ENCODE measurements at regions not wholly inside any gene's neighbourhood (a gene's known extent, or its start where the extent isn't known, plus 50 kb on each side); places are given as distances from the start of the nearest gene placed in this dataset.

- no peaks in the 10 kb centered on the region for H3K36me3 ChIP-seq (ENCODE audit: control insufficient read depth in 4 of 4, insufficient read depth in 4 of 4, low read length in 3 of 4)
- CTCF ChIA-PET: no interaction called here
- 100% methylated on average over 2 of the region's 3 CpGs for WGBS (ENCODE audit: insufficient coverage)
- POLR2A ChIA-PET: interaction anchor here (0.7 kb wide), 1 partner anchor 43 kb away, joined by 3 read pairs; no protein-coding TSS in a partner anchor
- DNase-seq: no peak
- H3K27ac ChIP-seq (ENCODE audit: insufficient read depth in 1 of 2, low read depth in 1 of 2, low read length in 2 of 2, poor library complexity in 1 of 2, severe bottlenecking in 2 of 2): no peak overlapping the region
- H3K4me3 ChIP-seq (ENCODE audit: control insufficient read depth in 1 of 7, extremely low read depth in 1 of 7, insufficient read depth in 4 of 7, low read depth in 2 of 7, low read length in 6 of 7): no peak overlapping the region
- H3K27me3 ChIP-seq (replicated peaks in 2 of 5; ENCODE audit: control insufficient read depth in 4 of 5, insufficient read depth in 5 of 5, low read length in 4 of 5): no peaks in the 10 kb centered on the region
- H3K9me3 ChIP-seq (ENCODE audit: control extremely low read depth in 1 of 5, control insufficient read depth in 4 of 5, insufficient read depth in 2 of 5, low read depth in 1 of 5, low read length in 4 of 5): peaks cover 0 to under 1% (median 0%) of the 10 kb centered on the region in 5 experiments
- H3K4me1 ChIP-seq (ENCODE audit: control extremely low read depth in 1 of 4, control insufficient read depth in 4 of 4, insufficient read depth in 4 of 4, low read length in 3 of 4): no peaks in the 10 kb centered on the region
Observed at GRCh38 chr6:12567682-12568081, 148.9 kb upstream of the PHACTR1 start.

- ChIA-PET POLR2A (no interaction called here), CTCF (interaction anchor here (1.0 to 1.3 kb wide), 2 partner anchors 9 to 22 kb away, joined by 3 read pairs; no protein-coding TSS in a partner anchor)
- no peak for DNase-seq
- no peak overlapping the region for H3K4me3 ChIP-seq (ENCODE audit: control insufficient read depth in 1 of 7, extremely low read depth in 1 of 7, insufficient read depth in 4 of 7, low read depth in 2 of 7, low read length in 6 of 7)
- no peaks in the 10 kb centered on the region for H3K36me3 ChIP-seq (ENCODE audit: control insufficient read depth in 4 of 4, insufficient read depth in 4 of 4, low read length in 3 of 4)
- H3K4me1 ChIP-seq (ENCODE audit: control extremely low read depth in 1 of 4, control insufficient read depth in 4 of 4, insufficient read depth in 4 of 4, low read length in 3 of 4): no peaks in the 10 kb centered on the region
- no peak overlapping the region for H3K27ac ChIP-seq (ENCODE audit: insufficient read depth in 1 of 2, low read depth in 1 of 2, low read length in 2 of 2, poor library complexity in 1 of 2, severe bottlenecking in 2 of 2)
- no peaks in the 10 kb centered on the region for H3K27me3 ChIP-seq (replicated peaks in 2 of 5; ENCODE audit: control insufficient read depth in 4 of 5, insufficient read depth in 5 of 5, low read length in 4 of 5)
- WGBS (ENCODE audit: insufficient coverage): 100% methylated on average over 1 of the region's 1 CpG
- H3K9me3 ChIP-seq (ENCODE audit: control extremely low read depth in 1 of 5, control insufficient read depth in 4 of 5, insufficient read depth in 2 of 5, low read depth in 1 of 5, low read length in 4 of 5): no peaks in the 10 kb centered on the region
Observed at GRCh38 chr6:12569646-12570045, 146.9 kb upstream of the PHACTR1 start.

GRCh38 chr6:12570461-12571030, 146.0 kb upstream of the PHACTR1 start:
- DNase-seq: no peak
- H3K4me1 ChIP-seq (ENCODE audit: control extremely low read depth in 1 of 4, control insufficient read depth in 4 of 4, insufficient read depth in 4 of 4, low read length in 3 of 4): no peaks in the 10 kb centered on the region
- no peaks in the 10 kb centered on the region for H3K36me3 ChIP-seq (ENCODE audit: control insufficient read depth in 4 of 4, insufficient read depth in 4 of 4, low read length in 3 of 4)
- H3K27ac ChIP-seq (ENCODE audit: insufficient read depth in 1 of 2, low read depth in 1 of 2, low read length in 2 of 2, poor library complexity in 1 of 2, severe bottlenecking in 2 of 2): no peak overlapping the region
- ChIA-PET CTCF (no interaction called here), POLR2A (no interaction called here)
- WGBS (ENCODE audit: insufficient coverage): 86% methylated on average over 1 of the region's 2 CpGs
- H3K27me3 ChIP-seq (replicated peaks in 2 of 5; ENCODE audit: control insufficient read depth in 4 of 5, insufficient read depth in 5 of 5, low read length in 4 of 5): no peaks in the 10 kb centered on the region
- H3K9me3 ChIP-seq (ENCODE audit: control extremely low read depth in 1 of 5, control insufficient read depth in 4 of 5, insufficient read depth in 2 of 5, low read depth in 1 of 5, low read length in 4 of 5): no peaks in the 10 kb centered on the region
- H3K4me3 ChIP-seq (ENCODE audit: control insufficient read depth in 1 of 7, extremely low read depth in 1 of 7, insufficient read depth in 4 of 7, low read depth in 2 of 7, low read length in 6 of 7): no peak overlapping the region

GRCh38 chr6:12572896-12573827, 143.4 kb upstream of the PHACTR1 start:
- ChIA-PET POLR2A (interaction anchor here (0.6 kb wide), 2 partner anchors 314 to 890 kb away, joined by 3 read pairs; no protein-coding TSS in a partner anchor), CTCF (no interaction called here)
- no peaks in the 10 kb centered on the region for H3K9me3 ChIP-seq (ENCODE audit: control extremely low read depth in 1 of 5, control insufficient read depth in 4 of 5, insufficient read depth in 2 of 5, low read depth in 1 of 5, low read length in 4 of 5)
- DNase-seq: no peak
- H3K4me3 ChIP-seq (ENCODE audit: control insufficient read depth in 1 of 7, extremely low read depth in 1 of 7, insufficient read depth in 4 of 7, low read depth in 2 of 7, low read length in 6 of 7): no peak overlapping the region
- no peaks in the 10 kb centered on the region for H3K27me3 ChIP-seq (replicated peaks in 2 of 5; ENCODE audit: control insufficient read depth in 4 of 5, insufficient read depth in 5 of 5, low read length in 4 of 5)
- 94% methylated on average over 2 of the region's 4 CpGs for WGBS (ENCODE audit: insufficient coverage)
- no peaks in the 10 kb centered on the region for H3K36me3 ChIP-seq (ENCODE audit: control insufficient read depth in 4 of 4, insufficient read depth in 4 of 4, low read length in 3 of 4)
- no peak overlapping the region for H3K27ac ChIP-seq (ENCODE audit: insufficient read depth in 1 of 2, low read depth in 1 of 2, low read length in 2 of 2, poor library complexity in 1 of 2, severe bottlenecking in 2 of 2)
- H3K4me1 ChIP-seq (ENCODE audit: control extremely low read depth in 1 of 4, control insufficient read depth in 4 of 4, insufficient read depth in 4 of 4, low read length in 3 of 4): no peaks in the 10 kb centered on the region

GRCh38 chr6:12575961-12576360, 140.6 kb upstream of the PHACTR1 start:
- H3K4me3 ChIP-seq (ENCODE audit: control insufficient read depth in 1 of 7, extremely low read depth in 1 of 7, insufficient read depth in 4 of 7, low read depth in 2 of 7, low read length in 6 of 7): no peak overlapping the region
- H3K27me3 ChIP-seq (replicated peaks in 2 of 5; ENCODE audit: control insufficient read depth in 4 of 5, insufficient read depth in 5 of 5, low read length in 4 of 5): no peaks in the 10 kb centered on the region
- no peak for DNase-seq
- no peaks in the 10 kb centered on the region for H3K36me3 ChIP-seq (ENCODE audit: control insufficient read depth in 4 of 4, insufficient read depth in 4 of 4, low read length in 3 of 4)
- H3K27ac ChIP-seq (ENCODE audit: insufficient read depth in 1 of 2, low read depth in 1 of 2, low read length in 2 of 2, poor library complexity in 1 of 2, severe bottlenecking in 2 of 2): no peak overlapping the region
- no peaks in the 10 kb centered on the region for H3K9me3 ChIP-seq (ENCODE audit: control extremely low read depth in 1 of 5, control insufficient read depth in 4 of 5, insufficient read depth in 2 of 5, low read depth in 1 of 5, low read length in 4 of 5)
- CTCF ChIA-PET: no interaction called here
- H3K4me1 ChIP-seq (ENCODE audit: control extremely low read depth in 1 of 4, control insufficient read depth in 4 of 4, insufficient read depth in 4 of 4, low read length in 3 of 4): no peaks in the 10 kb centered on the region
- 100% methylated on average over 1 of the region's 4 CpGs for WGBS (ENCODE audit: insufficient coverage)
- POLR2A ChIA-PET: no interaction called here

- no peak for DNase-seq
- WGBS (ENCODE audit: insufficient coverage): 100% methylated on average over 2 of the region's 2 CpGs
- Histone ChIP-seq H3K9me3 (ENCODE audit: control extremely low read depth in 1 of 5, control insufficient read depth in 4 of 5, insufficient read depth in 2 of 5, low read depth in 1 of 5, low read length in 4 of 5) (no peaks in the 10 kb centered on the region), H3K27me3 (replicated peaks in 2 of 5; ENCODE audit: control insufficient read depth in 4 of 5, insufficient read depth in 5 of 5, low read length in 4 of 5) (no peaks in the 10 kb centered on the region), H3K4me1 (ENCODE audit: control extremely low read depth in 1 of 4, control insufficient read depth in 4 of 4, insufficient read depth in 4 of 4, low read length in 3 of 4) (no peaks in the 10 kb centered on the region), H3K36me3 (ENCODE audit: control insufficient read depth in 4 of 4, insufficient read depth in 4 of 4, low read length in 3 of 4) (no peaks in the 10 kb centered on the region), H3K27ac (ENCODE audit: insufficient read depth in 1 of 2, low read depth in 1 of 2, low read length in 2 of 2, poor library complexity in 1 of 2, severe bottlenecking in 2 of 2) (no peak overlapping the region), H3K4me3 (ENCODE audit: control insufficient read depth in 1 of 7, extremely low read depth in 1 of 7, insufficient read depth in 4 of 7, low read depth in 2 of 7, low read length in 6 of 7) (no peak overlapping the region)
- POLR2A ChIA-PET: no interaction called here
- CTCF ChIA-PET: no interaction called here
Observed at GRCh38 chr6:12576389-12576788, 140.2 kb upstream of the PHACTR1 start.

GRCh38 chr6:12577124-12577850, 139.3 kb upstream of the PHACTR1 start:
- no peaks in the 10 kb centered on the region for H3K36me3 ChIP-seq (ENCODE audit: control insufficient read depth in 4 of 4, insufficient read depth in 4 of 4, low read length in 3 of 4)
- no peak overlapping the region for H3K27ac ChIP-seq (ENCODE audit: insufficient read depth in 1 of 2, low read depth in 1 of 2, low read length in 2 of 2, poor library complexity in 1 of 2, severe bottlenecking in 2 of 2)
- H3K4me1 ChIP-seq (ENCODE audit: control extremely low read depth in 1 of 4, control insufficient read depth in 4 of 4, insufficient read depth in 4 of 4, low read length in 3 of 4): no peaks in the 10 kb centered on the region
- no peak for DNase-seq
- POLR2A ChIA-PET: no interaction called here
- no peaks in the 10 kb centered on the region for H3K9me3 ChIP-seq (ENCODE audit: control extremely low read depth in 1 of 5, control insufficient read depth in 4 of 5, insufficient read depth in 2 of 5, low read depth in 1 of 5, low read length in 4 of 5)
- 97% methylated on average over 7 of the region's 8 CpGs for WGBS (ENCODE audit: insufficient coverage)
- H3K4me3 ChIP-seq (ENCODE audit: control insufficient read depth in 1 of 7, extremely low read depth in 1 of 7, insufficient read depth in 4 of 7, low read depth in 2 of 7, low read length in 6 of 7): no peak overlapping the region
- no peaks in the 10 kb centered on the region for H3K27me3 ChIP-seq (replicated peaks in 2 of 5; ENCODE audit: control insufficient read depth in 4 of 5, insufficient read depth in 5 of 5, low read length in 4 of 5)
- CTCF ChIA-PET: no interaction called here
